ENCODE measurements at regions not wholly inside any gene's neighbourhood (a gene's known extent, or its start where the extent isn't known, plus 50 kb on each side); places are given as distances from the start of the nearest gene placed in this dataset.
"Not testable (repeated sequence)": the region's sequence is repeated elsewhere in the genome, so short reads cannot be mapped to it uniquely, and the experiment has no call there.

- no peak for DNase-seq
These were observed 331.5 kb upstream of the CNTNAP2 start for GRCh38 chr7:145784809-145785780.

- not testable (repeated sequence) for DNase-seq
These were observed 335.2 kb upstream of the CNTNAP2 start for GRCh38 chr7:145781388-145781787.

- DNase-seq, result no peak
These were observed 337.5 kb upstream of the CNTNAP2 start for GRCh38 chr7:145779140-145779539.

GRCh38 chr7:145774777-145775176 lies 341.8 kb upstream of the CNTNAP2 start:
- DNase-seq, result no peak

GRCh38 chr7:145753004-145753403 lies 363.6 kb upstream of the CNTNAP2 start:
- no peak for DNase-seq

- no peak for DNase-seq
These were observed 379.0 kb upstream of the CNTNAP2 start for GRCh38 chr7:145737617-145738016.

- no peak for DNase-seq
These were observed 381.5 kb upstream of the CNTNAP2 start for GRCh38 chr7:145735061-145735460.

GRCh38 chr7:145732521-145732920 lies 384.1 kb upstream of the CNTNAP2 start:
- no peak for DNase-seq

- no peak for DNase-seq
These were observed 386.9 kb upstream of the CNTNAP2 start for GRCh38 chr7:145729691-145730090.

- no peak for DNase-seq
These were observed 398.5 kb upstream of the CNTNAP2 start for GRCh38 chr7:145718129-145718528.

GRCh38 chr7:145700488-145700887 lies 416.1 kb upstream of the CNTNAP2 start:
- DNase-seq, result no peak

GRCh38 chr7:145698526-145699262 lies 417.9 kb upstream of the CNTNAP2 start:
- no peak for DNase-seq

GRCh38 chr7:145697412-145698107 lies 419.0 kb upstream of the CNTNAP2 start:
- not testable (repeated sequence) for DNase-seq

- DNase-seq, result no peak
These were observed 420.5 kb upstream of the CNTNAP2 start for GRCh38 chr7:145696071-145696470.

- DNase-seq, result no peak
These were observed 424.2 kb upstream of the CNTNAP2 start for GRCh38 chr7:145692237-145692950.

- no peak for DNase-seq
These were observed 425.2 kb upstream of the CNTNAP2 start for GRCh38 chr7:145691377-145691914.

- no peak for DNase-seq
These were observed 435.0 kb upstream of the CNTNAP2 start for GRCh38 chr7:145681646-145682045.

- DNase-seq, result no peak
These were observed 435.4 kb upstream of the CNTNAP2 start for GRCh38 chr7:145681159-145681558.

GRCh38 chr7:145665499-145666258 lies 450.9 kb upstream of the CNTNAP2 start:
- no peak for DNase-seq

- no peak for DNase-seq
These were observed 460.9 kb upstream of the CNTNAP2 start for GRCh38 chr7:145655666-145656065.

- DNase-seq, result no peak
These were observed 471.5 kb upstream of the CNTNAP2 start for GRCh38 chr7:145645135-145645515.

Data from activated CD4-positive, alpha-beta T cell treated with anti-CD3 and anti-CD28 coated beads for 48 hours (primary cell).